Kidney epithelial cell (primary cell): ENCODE measurements at regions not wholly inside any gene's neighbourhood (a gene's known extent, or its start where the extent isn't known, plus 50 kb on each side); places are given as distances from the start of the nearest gene placed in this dataset.

ENCODE experiments used
- DNase-seq: peaks from one replicate; pipeline ENCODE4 v3.0.0-alpha.2; 2010; ENCODE audit warnings: low read depth
- H3K27me3 ChIP-seq: 2 replicates; pipeline ENCODE4 v1.6.0; 2011; ENCODE audit warnings: low read length; ENCODE audit not compliant: control insufficient read depth, insufficient read depth
- H3K36me3 ChIP-seq: 2 replicates; pipeline ENCODE4 v1.5.1; 2011; ENCODE audit warnings: low read length; ENCODE audit not compliant: control insufficient read depth, insufficient read depth
- H3K4me3 ChIP-seq: 2 replicates; pipeline ENCODE4 v1.5.1; 2011; ENCODE audit warnings: low read depth, mild to moderate bottlenecking, control low read depth, low read length
- CTCF ChIP-seq: IDR thresholded peaks from 2 replicates; pipeline ENCODE4 v1.5.1; 2011; ENCODE audit warnings: mild to moderate bottlenecking, moderate library complexity, low read length, control low read depth, inconsistent platforms; ENCODE audit not compliant: insufficient read depth, poor library complexity, severe bottlenecking

GRCh38 chr7:117929237-117929636 lies 56.0 kb upstream of the CTTNBP2 start:
- no peaks in the 10 kb centered on the region for H3K27me3 ChIP-seq
- H3K4me3 ChIP-seq: no peak overlapping the region
- TF ChIP-seq CTCF: no peak
- no peak for DNase-seq
- no peaks in the 10 kb centered on the region for H3K36me3 ChIP-seq

- Histone ChIP-seq H3K27me3 (no peaks in the 10 kb centered on the region), H3K4me3 (no peak overlapping the region), H3K36me3 (no peaks in the 10 kb centered on the region)
- no peak for TF ChIP-seq CTCF
- DNase-seq: no peak
Measured at GRCh38 chr7:117931314-117931713, 58.1 kb upstream of the CTTNBP2 start.

- Histone ChIP-seq H3K27me3 (no peaks in the 10 kb centered on the region), H3K36me3 (no peaks in the 10 kb centered on the region), H3K4me3 (no peak overlapping the region)
- DNase-seq: no peak
- TF ChIP-seq CTCF: no peak
Measured at GRCh38 chr7:117937049-117937752, 64.0 kb upstream of the CTTNBP2 start.

- Histone ChIP-seq H3K4me3 (no peak overlapping the region), H3K36me3 (no peaks in the 10 kb centered on the region), H3K27me3 (no peaks in the 10 kb centered on the region)
- no peak for TF ChIP-seq CTCF
- no peak for DNase-seq
Measured at GRCh38 chr7:117937753-117938483, 64.7 kb upstream of the CTTNBP2 start.

- TF ChIP-seq CTCF: no peak
- no peak for DNase-seq
Measured at GRCh38 chr7:117941138-117941810, 68.0 kb upstream of the CTTNBP2 start.

More at GRCh38 chr7:117941138-117941810, 68.0 kb upstream of the CTTNBP2 start:
- Histone ChIP-seq H3K27me3 (no peaks in the 10 kb centered on the region), H3K4me3 (no peak overlapping the region), H3K36me3 (no peaks in the 10 kb centered on the region)
